ENCODE measurements at regions not wholly inside any gene's neighbourhood (a gene's known extent, or its start where the extent isn't known, plus 50 kb on each side); places are given as distances from the start of the nearest gene placed in this dataset.

DNA sequence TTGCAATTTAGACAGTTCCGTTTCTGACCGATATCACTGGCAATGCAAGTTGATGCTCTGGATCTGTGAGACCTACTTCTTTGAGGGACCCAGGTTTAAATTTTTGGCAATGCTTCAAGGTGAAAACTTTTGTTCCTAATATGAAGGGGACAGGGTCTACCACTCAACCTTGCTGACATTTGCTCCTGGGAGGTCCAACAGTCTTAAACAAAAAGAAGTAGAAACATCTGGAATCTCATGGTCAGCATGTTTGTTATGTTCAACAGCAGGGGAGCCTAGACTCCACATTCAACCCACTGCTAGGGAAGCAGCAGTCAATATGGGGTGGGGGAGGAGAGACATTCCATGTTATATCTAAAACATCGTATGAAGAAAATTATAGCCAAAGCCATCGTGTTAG lies 196.4 kb downstream of the SIM1 start:
- no peak for DNase-seq

DNA sequence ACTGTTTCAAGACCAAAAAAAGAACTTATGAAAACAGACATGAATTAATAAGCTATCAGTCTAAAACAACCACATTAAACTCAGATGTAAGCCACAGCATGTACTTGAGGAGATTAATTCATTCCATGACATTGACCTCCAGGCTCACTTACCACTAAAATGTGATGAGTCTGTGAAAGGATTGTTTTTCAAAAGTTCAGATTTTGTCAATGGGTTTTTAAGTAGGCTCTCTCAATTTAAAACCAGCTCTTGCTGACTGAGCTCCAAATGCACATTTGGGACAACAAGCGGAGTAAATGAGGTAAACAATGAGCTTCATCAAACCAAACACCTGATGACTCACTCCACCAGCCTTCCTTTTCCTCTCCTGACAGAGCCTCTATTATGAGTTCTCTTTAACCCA lies 197.0 kb downstream of the SIM1 start:
- DNase-seq, result peak in 1 of 3 donors; percentile 36

DNA sequence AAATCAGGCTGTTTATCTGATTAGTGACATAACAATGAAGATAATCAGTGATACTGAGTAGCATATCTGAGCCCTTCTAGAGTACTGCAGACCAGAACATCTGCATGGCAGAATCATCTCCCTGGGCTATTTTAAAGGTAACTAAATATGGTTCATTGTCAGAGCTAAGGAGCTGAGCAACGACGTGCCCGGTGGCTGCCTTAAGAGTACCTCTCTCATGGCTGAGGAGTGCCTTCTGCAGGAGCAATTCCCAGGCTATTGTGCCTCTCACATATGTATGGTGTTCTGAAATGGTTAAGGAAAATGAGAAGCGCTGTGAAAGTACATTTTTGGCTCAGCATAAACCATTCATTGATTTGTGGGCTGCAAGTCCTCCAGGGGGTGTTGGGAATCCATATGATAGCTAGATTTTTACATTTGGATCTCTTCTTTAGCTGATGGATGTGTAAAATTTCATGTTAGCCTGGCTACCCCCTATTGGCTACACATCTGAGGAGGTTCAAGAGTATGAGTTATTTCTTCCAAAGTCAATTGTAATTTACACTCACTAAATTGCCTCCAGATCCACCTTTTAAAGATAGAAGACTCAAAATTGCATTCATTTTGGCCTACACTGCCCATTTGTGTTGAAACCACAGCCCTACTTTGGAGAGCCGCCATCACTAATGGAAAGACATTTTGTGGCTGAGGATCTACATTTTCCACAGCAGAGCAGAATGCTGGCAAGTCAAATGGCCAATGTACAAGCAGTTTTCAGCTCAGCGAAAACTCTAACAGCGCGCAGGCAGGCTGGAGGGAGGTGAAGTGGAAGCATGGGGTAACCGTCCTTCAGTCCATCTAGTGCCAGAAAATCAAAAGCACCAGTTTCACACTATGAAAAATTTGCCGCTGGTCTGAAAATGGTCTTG lies 198.0 kb downstream of the SIM1 start:
- DNase-seq, result peak; percentile 11 to 70 (median 53)

DNA sequence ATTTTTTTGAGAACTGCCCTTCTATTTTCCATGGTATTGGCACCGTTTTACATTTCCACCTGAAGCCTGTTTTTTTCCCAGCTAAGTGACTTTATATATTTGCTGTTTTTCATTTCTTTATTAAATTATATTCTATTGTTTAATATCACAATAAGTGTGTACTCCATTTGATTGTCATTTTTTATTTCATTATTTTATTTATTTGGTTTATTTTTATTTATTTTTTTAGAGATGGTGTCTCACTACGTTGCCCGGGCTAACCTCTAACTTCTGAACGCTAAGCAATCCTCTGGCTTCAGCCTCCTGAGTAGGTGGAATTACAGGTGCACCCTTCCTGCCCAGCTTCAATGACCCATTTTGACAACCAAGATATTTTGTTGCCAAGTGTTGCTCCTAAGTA lies 202.6 kb downstream of the SIM1 start:
- no peak for DNase-seq

DNA sequence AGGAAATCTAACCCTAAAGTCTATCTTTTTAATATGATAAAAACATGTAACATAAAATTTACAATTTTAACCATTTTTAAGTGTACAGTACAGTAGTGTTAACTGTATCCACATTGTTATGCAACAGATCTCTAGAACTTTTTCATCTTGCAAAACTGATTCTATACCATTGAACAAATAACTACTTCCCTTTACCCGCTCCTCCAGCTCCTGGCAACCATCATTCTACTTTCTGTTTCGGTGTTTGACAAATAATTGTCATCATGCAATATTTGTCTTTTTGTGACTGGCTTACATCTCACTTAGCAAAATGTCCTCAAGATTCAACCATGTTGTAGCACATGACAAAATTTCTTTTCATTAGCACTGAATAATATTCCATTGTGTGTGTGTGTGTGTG lies 203.2 kb downstream of the SIM1 start:
- no peak for DNase-seq

DNA sequence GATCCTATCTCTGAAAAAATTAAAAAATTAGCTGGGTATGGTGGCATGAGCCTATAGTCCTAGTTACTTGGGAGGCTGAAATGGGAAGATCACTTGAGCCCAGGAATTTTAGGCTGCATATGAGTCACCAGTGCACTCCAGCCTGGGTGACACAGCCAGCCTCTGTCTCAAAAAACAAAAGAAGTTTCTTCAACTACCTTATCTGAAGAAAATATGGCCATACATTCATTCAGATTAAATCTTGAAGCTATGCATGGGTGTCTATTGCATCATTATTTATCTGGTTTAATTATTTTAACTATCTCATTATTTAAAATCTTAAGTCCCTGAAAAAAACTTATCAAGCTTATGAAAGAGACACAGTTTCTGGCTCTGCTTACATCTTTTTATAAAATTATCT lies 204.1 kb downstream of the SIM1 start:
- no peak for DNase-seq

DNA sequence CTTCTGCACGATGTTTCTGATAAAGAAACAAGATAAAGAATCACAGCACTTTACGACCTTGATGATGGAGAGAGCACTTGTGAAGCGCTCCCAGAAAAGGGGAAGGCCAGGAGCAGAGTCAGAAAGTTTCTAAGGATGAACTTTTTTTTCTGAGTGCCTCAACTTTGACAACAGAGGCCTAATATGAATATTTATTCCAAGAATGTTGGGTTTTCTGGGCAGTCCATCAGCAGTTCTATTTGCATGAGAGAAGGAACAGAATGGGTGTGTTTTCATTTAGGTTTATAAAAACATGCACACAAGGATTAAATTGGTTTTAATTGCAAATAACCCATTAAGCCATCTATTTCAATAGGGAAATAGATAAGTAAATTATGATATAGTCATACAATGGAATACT lies 204.9 kb downstream of the SIM1 start:
- no peak for DNase-seq

DNA sequence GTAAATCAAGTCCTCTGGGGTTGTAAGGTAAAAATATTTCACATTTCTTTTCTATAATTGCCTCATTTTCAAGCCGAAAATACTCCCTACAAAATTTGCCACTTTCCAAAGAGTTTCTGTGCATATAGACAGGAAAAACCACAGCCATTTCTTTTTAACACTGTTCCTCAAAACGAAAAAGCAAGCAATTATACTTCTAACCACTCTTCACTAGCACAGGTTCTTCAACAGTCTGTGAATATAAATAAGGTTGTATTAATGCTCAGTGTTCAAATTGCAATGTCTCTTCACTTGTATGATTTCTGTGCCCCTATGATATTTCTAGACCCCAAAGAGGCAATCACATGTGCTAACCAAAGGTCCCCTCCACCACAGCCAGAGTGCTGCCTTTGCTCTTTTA lies 206.0 kb downstream of the SIM1 start:
- DNase-seq, result no peak

DNA sequence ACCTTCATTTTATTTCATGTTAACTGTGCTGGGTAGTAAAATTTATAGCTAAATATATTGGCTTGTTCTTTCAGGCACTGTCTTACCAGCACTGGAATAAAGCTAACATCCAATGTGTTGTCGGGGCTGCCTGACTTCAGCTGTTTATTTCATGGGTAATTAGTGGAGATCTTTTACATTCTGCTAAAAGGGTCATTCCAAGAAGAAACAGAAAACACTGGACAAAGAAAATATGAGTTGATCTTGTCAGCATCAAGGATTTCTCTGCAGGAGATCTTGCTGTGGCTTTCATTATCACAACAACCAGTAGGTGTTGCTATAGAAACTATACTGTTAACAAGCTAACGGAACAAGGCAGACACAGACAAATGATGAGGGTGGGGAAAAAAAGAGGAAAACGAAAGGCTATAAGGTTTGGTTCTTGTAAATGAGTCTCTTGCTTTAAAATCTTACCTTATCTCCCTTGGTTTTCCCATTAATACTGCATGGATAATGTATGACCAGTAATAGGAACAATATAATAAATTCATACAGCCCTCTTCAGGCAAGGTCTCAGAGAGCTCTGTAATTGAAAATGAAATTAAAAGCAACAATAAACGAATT lies 206.8 kb downstream of the SIM1 start:
- peak; percentile 27 to 54 (median 53) for DNase-seq

DNA sequence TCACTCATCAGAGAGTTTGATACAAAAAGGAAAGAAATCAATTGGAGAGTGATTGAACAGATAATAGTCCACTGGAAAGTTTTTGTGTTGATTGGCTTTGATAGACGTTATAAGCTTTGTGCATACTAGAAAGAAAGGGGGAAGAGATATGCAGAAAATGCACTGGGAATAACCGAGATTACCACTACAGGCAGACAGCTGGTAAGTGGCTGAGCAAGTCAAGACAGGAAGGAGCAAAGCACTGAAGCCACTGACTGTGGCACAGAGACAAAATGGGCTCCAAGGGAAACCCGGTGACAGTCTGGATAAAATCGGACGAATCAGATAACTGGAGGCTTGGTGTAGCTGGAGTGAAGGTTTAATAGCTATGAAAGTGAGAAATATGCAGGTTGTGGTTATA lies 209.0 kb downstream of the SIM1 start:
- no peak for DNase-seq

DNA sequence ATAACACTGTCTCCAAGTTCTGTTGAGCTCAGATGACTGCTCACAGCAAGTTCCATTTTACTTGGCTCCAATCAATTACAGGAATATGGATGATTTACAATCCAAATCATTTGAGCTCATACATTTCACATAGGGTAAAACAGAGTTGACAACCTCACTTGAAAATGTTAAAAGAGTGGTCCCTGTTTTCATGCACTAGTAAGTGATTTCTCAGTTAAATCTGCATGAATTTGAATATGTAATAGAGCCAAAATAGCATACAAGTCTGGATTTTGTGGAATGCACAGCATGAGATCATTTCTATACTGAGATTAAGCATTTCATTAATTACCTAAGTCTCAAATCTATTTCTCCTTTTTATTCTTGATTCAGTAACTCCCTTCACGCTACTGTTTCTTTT lies 217.6 kb downstream of the SIM1 start:
- peak in 1 of 3 donors; percentile 14 for DNase-seq

DNA sequence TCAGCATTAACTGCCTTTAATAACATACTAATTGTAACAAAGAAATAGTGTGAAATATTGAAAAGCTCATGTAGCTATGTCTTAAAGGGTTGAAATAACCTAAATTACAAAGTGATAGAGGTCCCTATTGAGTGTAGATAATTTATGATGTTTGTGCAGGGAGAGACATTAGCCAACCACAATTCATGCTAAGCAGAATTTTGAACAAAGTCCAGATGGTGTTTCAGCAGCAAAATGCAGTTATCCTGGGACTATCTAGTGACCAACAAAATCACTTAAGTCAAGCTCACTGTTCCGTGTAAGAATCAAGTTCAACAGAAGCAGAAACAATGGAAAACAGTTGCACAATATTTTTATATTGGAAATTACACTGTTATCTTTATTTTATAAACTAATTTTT lies 218.5 kb downstream of the SIM1 start:
- peak in 1 of 3 donors; percentile 24 for DNase-seq

DNA sequence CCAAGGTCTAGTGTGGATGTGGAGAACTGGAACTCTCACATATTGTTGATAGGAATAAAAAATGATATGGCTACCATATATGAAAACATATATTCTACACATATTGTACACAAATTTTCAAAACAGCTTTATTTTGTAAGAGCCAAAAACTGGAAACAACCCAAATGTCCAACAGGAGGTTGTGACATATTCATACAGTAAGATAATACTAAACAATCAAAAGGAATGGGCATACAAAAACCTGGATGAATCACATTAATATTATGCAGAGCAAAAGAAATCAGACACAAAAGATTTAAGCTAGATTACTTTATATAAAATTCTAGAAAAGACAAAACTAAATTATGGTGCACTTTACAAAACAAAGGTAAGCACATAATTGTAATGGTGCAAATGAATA lies 223.9 kb downstream of the SIM1 start:
- no peak for DNase-seq

DNA sequence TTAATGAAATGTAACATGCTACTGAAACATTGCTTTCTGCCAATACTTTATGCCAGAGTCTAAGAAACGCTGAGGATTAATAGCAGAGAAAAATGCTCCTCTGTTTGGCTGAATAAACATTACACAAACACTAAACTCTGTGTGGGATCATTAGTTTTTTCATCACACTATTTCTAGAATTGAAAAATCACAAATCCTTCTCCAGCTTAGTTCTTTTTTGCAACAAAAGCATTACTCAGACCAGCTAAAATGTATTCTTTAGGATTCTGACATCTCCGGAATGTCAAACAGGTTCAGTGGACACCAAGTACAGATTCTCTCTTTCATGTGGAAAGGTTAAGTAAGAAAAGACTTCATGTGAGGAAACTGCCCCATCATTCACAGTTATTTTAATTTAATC lies 226.9 kb downstream of the SIM1 start:
- no peak for DNase-seq

DNA sequence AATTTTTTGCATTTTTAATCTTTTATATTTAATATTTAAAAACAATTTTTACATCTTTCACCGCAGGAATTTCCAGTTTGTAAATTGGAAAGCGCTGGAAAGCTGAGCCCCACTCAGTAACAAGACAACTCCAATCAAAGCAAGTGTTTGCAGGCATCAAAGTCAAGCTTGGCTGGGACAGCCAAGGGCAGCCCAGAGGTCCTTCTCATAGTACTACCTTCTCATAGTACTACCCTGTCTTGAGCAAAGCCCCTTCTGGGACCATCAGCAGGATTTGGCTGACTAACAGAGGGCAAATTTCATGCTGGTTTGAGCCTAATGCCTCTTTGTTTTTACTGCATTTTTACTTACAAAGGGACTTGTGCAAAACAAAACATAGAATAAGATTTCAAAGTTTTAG lies 228.3 kb downstream of the SIM1 start:
- DNase-seq, result no peak

DNA sequence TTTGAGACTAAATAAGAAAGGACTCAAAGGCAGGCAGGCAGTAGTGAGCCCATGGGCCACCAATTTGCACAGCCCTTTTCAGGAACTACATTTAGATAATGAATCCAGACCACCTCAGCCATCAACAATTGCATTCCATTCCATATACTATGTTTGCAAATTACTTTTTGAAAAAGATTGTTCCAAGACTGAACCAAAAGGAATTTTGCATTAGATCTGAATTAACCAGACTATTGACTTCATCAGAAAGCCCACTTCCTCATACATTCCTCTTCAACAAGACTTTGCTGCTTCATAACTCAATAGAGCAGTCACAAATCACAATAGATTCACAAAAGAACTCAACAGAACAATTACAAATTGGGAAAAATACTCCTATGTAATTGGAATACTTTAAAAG lies 229.1 kb downstream of the SIM1 start:
- no peak for DNase-seq

DNA sequence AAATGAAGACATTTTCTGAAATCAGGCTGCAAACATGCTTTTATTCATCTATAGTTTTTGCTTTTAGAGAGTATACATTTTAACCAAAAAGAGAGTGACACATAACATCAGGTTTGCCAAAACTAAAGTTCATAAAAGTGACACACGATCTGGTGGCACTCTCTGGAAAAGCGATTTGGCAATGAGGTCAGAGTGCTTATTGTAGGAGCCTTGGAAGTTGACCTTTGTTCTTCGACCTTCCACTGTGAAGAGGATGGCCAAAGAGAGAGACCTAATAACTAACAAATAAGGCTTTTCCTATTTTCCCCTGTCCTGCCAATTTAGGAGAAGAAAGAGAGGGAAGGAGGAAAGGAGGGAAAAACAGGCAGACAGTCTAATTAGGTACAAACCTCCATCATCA lies 230.1 kb downstream of the SIM1 start:
- DNase-seq, result no peak

DNA sequence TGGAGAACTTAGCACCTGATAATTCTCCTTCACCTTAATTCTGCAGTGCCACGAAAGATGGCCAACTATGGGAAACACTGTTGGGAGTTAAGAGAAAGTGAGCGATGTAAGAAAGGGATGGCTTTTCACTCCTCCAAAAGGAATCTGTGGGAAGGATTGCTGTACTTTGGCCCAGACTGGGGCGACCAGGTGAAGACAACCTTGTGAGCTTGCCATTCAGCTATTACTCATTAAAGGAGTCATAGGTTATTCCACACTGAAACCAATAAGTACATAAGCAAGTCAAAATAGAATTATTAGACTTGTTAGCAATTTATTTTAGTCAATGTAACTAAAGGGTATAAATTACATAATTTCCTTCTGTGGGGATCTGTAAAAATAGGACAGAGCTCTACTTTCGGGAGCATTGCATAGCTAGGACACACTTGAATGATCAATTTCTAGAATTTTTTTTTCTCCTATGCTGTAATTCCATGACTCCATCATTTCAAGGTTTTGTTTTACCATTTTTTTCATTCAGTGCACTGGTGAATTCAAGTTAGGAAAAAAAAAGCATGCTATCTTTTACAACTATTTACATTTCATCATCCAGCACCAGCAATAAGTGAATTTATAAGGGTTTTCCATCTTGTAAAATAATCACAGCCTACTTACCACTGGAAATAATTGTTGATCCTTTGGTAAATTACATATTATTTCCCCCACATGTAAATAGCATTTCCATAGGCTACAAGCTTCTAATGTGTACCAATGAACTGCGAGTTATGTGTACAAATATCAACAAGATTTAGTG lies 231.7 kb downstream of the SIM1 start:
- no peak for DNase-seq

DNA sequence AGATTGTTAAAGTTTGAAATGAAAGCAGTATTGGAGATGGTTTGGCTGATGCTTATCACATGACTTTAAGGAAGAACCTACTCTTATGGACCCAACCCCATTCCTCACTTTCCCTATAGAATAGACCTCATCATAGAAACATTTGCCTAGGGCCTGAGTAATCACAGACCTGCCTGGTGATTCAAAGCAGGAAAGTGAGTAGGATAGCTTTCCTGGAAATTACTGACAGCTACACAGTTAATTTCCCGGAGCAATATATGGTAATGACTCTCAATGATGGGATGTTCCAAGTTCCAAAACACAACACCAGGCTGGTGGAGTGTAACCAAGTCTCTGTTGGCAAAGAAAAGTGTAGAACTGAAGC lies 233.8 kb downstream of the SIM1 start:
- peak in 1 of 3 donors; percentile 64 for DNase-seq

DNA sequence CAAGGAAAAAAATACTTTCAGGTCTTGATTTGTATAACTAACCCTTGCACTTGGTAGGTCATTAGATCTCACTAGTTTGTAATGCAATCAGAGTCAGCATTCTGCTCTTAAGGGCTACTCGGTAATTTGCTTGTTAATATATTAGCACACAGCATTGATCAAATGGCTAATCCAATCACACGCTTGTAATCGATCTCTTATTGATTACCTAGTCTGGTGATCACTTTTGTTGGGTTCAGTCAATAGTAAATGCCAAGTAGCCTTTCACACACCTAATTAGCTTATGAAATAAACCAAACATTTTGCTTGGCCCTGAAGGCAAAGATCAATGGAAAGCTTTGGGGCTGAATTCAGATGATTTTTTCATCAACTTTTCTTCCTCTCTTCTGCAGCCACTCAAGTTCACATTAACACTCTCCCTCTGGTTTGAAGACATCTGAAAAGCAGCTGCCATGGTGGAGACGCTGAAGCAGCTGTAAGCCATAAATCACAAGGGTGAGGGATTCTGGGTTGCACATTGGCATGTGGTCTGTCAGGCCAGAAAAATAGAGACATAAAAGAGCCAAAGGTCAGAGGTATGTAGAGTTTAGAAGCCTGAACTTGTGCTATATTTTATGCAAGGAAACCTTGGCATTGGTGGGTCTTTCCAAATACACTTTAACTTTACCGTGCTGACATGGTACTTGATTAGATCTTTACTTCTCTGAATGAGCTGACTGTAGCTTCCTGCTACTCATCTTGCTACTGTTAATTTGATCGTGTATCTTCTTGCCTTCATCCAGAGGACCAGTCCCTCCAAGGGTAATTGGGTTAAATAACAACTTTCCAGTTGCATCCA lies 234.4 kb downstream of the SIM1 start:
- DNase-seq, result peak; percentile 46 to 66 (median 49)

DNA sequence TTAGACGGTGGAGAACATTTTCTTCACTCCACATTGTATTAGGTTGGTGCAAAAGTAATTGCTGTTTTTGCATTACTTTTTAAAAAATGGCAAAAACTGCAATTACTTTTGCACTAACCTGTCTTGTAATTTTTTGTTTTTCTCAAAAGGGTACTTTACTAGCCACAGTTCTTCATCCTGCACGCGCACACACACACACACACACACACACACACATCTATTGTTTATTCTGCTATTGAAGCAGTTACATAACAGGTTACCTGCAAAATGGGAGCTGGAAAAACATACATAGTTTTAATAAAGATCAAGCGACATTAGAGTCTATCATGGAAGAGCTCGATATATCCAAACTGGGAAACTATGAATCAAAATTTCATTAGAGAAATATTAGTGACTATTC lies 235.2 kb downstream of the SIM1 start:
- DNase-seq, result no peak
